ENCODE measurements at regions not wholly inside any gene's neighbourhood (a gene's known extent, or its start where the extent isn't known, plus 50 kb on each side); places are given as distances from the start of the nearest gene placed in this dataset.

GRCh38 chr13:74868049-74868448, 613.9 kb downstream of the TBC1D4 start:
- Histone ChIP-seq H3K4me1 (ENCODE audit: control insufficient read depth in 2 of 2, insufficient read depth in 2 of 2, low read length in 2 of 2) (no peaks in the 10 kb centered on the region), H3K27me3 (ENCODE audit: control insufficient read depth in 2 of 2, insufficient read depth in 1 of 2, low read length in 1 of 2) (no peaks in the 10 kb centered on the region), H3K27ac (ENCODE audit: low read depth in 1 of 2, low read length in 1 of 2) (no peak overlapping the region), H3K9me3 (ENCODE audit: control insufficient read depth in 2 of 2, insufficient read depth in 1 of 2, low read length in 1 of 2) (no peaks in the 10 kb centered on the region), H3K36me3 (ENCODE audit: control insufficient read depth in 2 of 2, insufficient read depth in 2 of 2, low read length in 1 of 2) (no peaks in the 10 kb centered on the region), H3K4me3 (ENCODE audit: low read length in 2 of 2) (no peak overlapping the region)
- no peak for DNase-seq (ENCODE audit: low read depth in 6 of 9, low spot score in 9 of 9)

GRCh38 chr13:74867460-74867859, 614.5 kb downstream of the TBC1D4 start:
- H3K27ac ChIP-seq (ENCODE audit: low read depth in 1 of 2, low read length in 1 of 2): no peak overlapping the region
- H3K9me3 ChIP-seq (ENCODE audit: control insufficient read depth in 2 of 2, insufficient read depth in 1 of 2, low read length in 1 of 2): no peaks in the 10 kb centered on the region
- no peak overlapping the region for H3K4me3 ChIP-seq (ENCODE audit: low read length in 2 of 2)
- H3K27me3 ChIP-seq (ENCODE audit: control insufficient read depth in 2 of 2, insufficient read depth in 1 of 2, low read length in 1 of 2): no peaks in the 10 kb centered on the region
- DNase-seq (ENCODE audit: low read depth in 6 of 9, low spot score in 9 of 9): no peak
- no peaks in the 10 kb centered on the region for H3K36me3 ChIP-seq (ENCODE audit: control insufficient read depth in 2 of 2, insufficient read depth in 2 of 2, low read length in 1 of 2)
- no peaks in the 10 kb centered on the region for H3K4me1 ChIP-seq (ENCODE audit: control insufficient read depth in 2 of 2, insufficient read depth in 2 of 2, low read length in 2 of 2)

- 73% methylated on average over 1 of the region's 1 CpG for WGBS
- DNase-seq (ENCODE audit: low read depth in 6 of 9, low spot score in 9 of 9): no peak
- Histone ChIP-seq H3K27ac (ENCODE audit: low read depth in 1 of 2, low read length in 1 of 2) (no peak overlapping the region), H3K4me1 (ENCODE audit: control insufficient read depth in 2 of 2, insufficient read depth in 2 of 2, low read length in 2 of 2) (no peaks in the 10 kb centered on the region), H3K27me3 (ENCODE audit: control insufficient read depth in 2 of 2, insufficient read depth in 1 of 2, low read length in 1 of 2) (no peaks in the 10 kb centered on the region), H3K9me3 (ENCODE audit: control insufficient read depth in 2 of 2, insufficient read depth in 1 of 2, low read length in 1 of 2) (no peaks in the 10 kb centered on the region), H3K4me3 (ENCODE audit: low read length in 2 of 2) (no peak overlapping the region), H3K36me3 (ENCODE audit: control insufficient read depth in 2 of 2, insufficient read depth in 2 of 2, low read length in 1 of 2) (no peaks in the 10 kb centered on the region)
These were observed 615.9 kb downstream of the TBC1D4 start for GRCh38 chr13:74866101-74866500.

GRCh38 chr13:74865656-74866055, 616.3 kb downstream of the TBC1D4 start:
- no peak for DNase-seq (ENCODE audit: low read depth in 6 of 9, low spot score in 9 of 9)
- Histone ChIP-seq H3K4me3 (ENCODE audit: low read length in 2 of 2) (no peak overlapping the region), H3K9me3 (ENCODE audit: control insufficient read depth in 2 of 2, insufficient read depth in 1 of 2, low read length in 1 of 2) (no peaks in the 10 kb centered on the region), H3K4me1 (ENCODE audit: control insufficient read depth in 2 of 2, insufficient read depth in 2 of 2, low read length in 2 of 2) (no peaks in the 10 kb centered on the region), H3K36me3 (ENCODE audit: control insufficient read depth in 2 of 2, insufficient read depth in 2 of 2, low read length in 1 of 2) (no peaks in the 10 kb centered on the region), H3K27me3 (ENCODE audit: control insufficient read depth in 2 of 2, insufficient read depth in 1 of 2, low read length in 1 of 2) (no peaks in the 10 kb centered on the region), H3K27ac (ENCODE audit: low read depth in 1 of 2, low read length in 1 of 2) (no peak overlapping the region)

- no peaks in the 10 kb centered on the region for H3K9me3 ChIP-seq (ENCODE audit: control insufficient read depth in 2 of 2, insufficient read depth in 1 of 2, low read length in 1 of 2)
- no peak overlapping the region for H3K27ac ChIP-seq (ENCODE audit: low read depth in 1 of 2, low read length in 1 of 2)
- no peak overlapping the region for H3K4me3 ChIP-seq (ENCODE audit: low read length in 2 of 2)
- WGBS: 96% methylated on average over 1 of the region's 1 CpG
- H3K27me3 ChIP-seq (ENCODE audit: control insufficient read depth in 2 of 2, insufficient read depth in 1 of 2, low read length in 1 of 2): no peaks in the 10 kb centered on the region
- H3K4me1 ChIP-seq (ENCODE audit: control insufficient read depth in 2 of 2, insufficient read depth in 2 of 2, low read length in 2 of 2): no peaks in the 10 kb centered on the region
- DNase-seq (ENCODE audit: low read depth in 6 of 9, low spot score in 9 of 9): no peak
- no peaks in the 10 kb centered on the region for H3K36me3 ChIP-seq (ENCODE audit: control insufficient read depth in 2 of 2, insufficient read depth in 2 of 2, low read length in 1 of 2)
These were observed 621.2 kb downstream of the TBC1D4 start for GRCh38 chr13:74860789-74861188.

GRCh38 chr13:74850893-74851292, 631.1 kb downstream of the TBC1D4 start:
- H3K4me1 ChIP-seq (ENCODE audit: control insufficient read depth in 2 of 2, insufficient read depth in 2 of 2, low read length in 2 of 2): no peaks in the 10 kb centered on the region
- 70% methylated on average over 2 of the region's 2 CpGs for WGBS

GRCh38 chr13:74847966-74848365, 634.0 kb downstream of the TBC1D4 start:
- no peaks in the 10 kb centered on the region for H3K4me1 ChIP-seq (ENCODE audit: control insufficient read depth in 2 of 2, insufficient read depth in 2 of 2, low read length in 2 of 2)
- 81% methylated on average over 1 of the region's 1 CpG for WGBS
- DNase-seq (ENCODE audit: low read depth in 6 of 9, low spot score in 9 of 9): no peak
- H3K27me3 ChIP-seq (ENCODE audit: control insufficient read depth in 2 of 2, insufficient read depth in 1 of 2, low read length in 1 of 2): no peaks in the 10 kb centered on the region
- no peaks in the 10 kb centered on the region for H3K9me3 ChIP-seq (ENCODE audit: control insufficient read depth in 2 of 2, insufficient read depth in 1 of 2, low read length in 1 of 2)
- no peaks in the 10 kb centered on the region for H3K36me3 ChIP-seq (ENCODE audit: control insufficient read depth in 2 of 2, insufficient read depth in 2 of 2, low read length in 1 of 2)
- no peak overlapping the region for H3K4me3 ChIP-seq (ENCODE audit: low read length in 2 of 2)
- no peak overlapping the region for H3K27ac ChIP-seq (ENCODE audit: low read depth in 1 of 2, low read length in 1 of 2)

More at GRCh38 chr13:74850893-74851292, 631.1 kb downstream of the TBC1D4 start:
- no peak overlapping the region for H3K27ac ChIP-seq (ENCODE audit: low read depth in 1 of 2, low read length in 1 of 2)
- no peak overlapping the region for H3K4me3 ChIP-seq (ENCODE audit: low read length in 2 of 2)
- H3K27me3 ChIP-seq (ENCODE audit: control insufficient read depth in 2 of 2, insufficient read depth in 1 of 2, low read length in 1 of 2): no peaks in the 10 kb centered on the region
- H3K9me3 ChIP-seq (ENCODE audit: control insufficient read depth in 2 of 2, insufficient read depth in 1 of 2, low read length in 1 of 2): no peaks in the 10 kb centered on the region
- DNase-seq (ENCODE audit: low read depth in 6 of 9, low spot score in 9 of 9): no peak
- H3K36me3 ChIP-seq (ENCODE audit: control insufficient read depth in 2 of 2, insufficient read depth in 2 of 2, low read length in 1 of 2): no peaks in the 10 kb centered on the region

GRCh38 chr13:74845806-74846205, 636.2 kb downstream of the TBC1D4 start:
- no peaks in the 10 kb centered on the region for H3K36me3 ChIP-seq (ENCODE audit: control insufficient read depth in 2 of 2, insufficient read depth in 2 of 2, low read length in 1 of 2)
- H3K27ac ChIP-seq (ENCODE audit: low read depth in 1 of 2, low read length in 1 of 2): no peak overlapping the region
- no peaks in the 10 kb centered on the region for H3K27me3 ChIP-seq (ENCODE audit: control insufficient read depth in 2 of 2, insufficient read depth in 1 of 2, low read length in 1 of 2)
- DNase-seq (ENCODE audit: low read depth in 6 of 9, low spot score in 9 of 9): no peak
- H3K9me3 ChIP-seq (ENCODE audit: control insufficient read depth in 2 of 2, insufficient read depth in 1 of 2, low read length in 1 of 2): no peaks in the 10 kb centered on the region
- no peaks in the 10 kb centered on the region for H3K4me1 ChIP-seq (ENCODE audit: control insufficient read depth in 2 of 2, insufficient read depth in 2 of 2, low read length in 2 of 2)
- no peak overlapping the region for H3K4me3 ChIP-seq (ENCODE audit: low read length in 2 of 2)

- no peak overlapping the region for H3K4me3 ChIP-seq (ENCODE audit: low read length in 2 of 2)
- DNase-seq (ENCODE audit: low read depth in 6 of 9, low spot score in 9 of 9): no peak
- H3K27ac ChIP-seq (ENCODE audit: low read depth in 1 of 2, low read length in 1 of 2): no peak overlapping the region
- no peaks in the 10 kb centered on the region for H3K4me1 ChIP-seq (ENCODE audit: control insufficient read depth in 2 of 2, insufficient read depth in 2 of 2, low read length in 2 of 2)
- WGBS: 94% methylated on average over 4 of the region's 4 CpGs
- H3K27me3 ChIP-seq (ENCODE audit: control insufficient read depth in 2 of 2, insufficient read depth in 1 of 2, low read length in 1 of 2): no peaks in the 10 kb centered on the region
- H3K9me3 ChIP-seq (ENCODE audit: control insufficient read depth in 2 of 2, insufficient read depth in 1 of 2, low read length in 1 of 2): no peaks in the 10 kb centered on the region
- no peaks in the 10 kb centered on the region for H3K36me3 ChIP-seq (ENCODE audit: control insufficient read depth in 2 of 2, insufficient read depth in 2 of 2, low read length in 1 of 2)
These were observed 640.3 kb downstream of the TBC1D4 start for GRCh38 chr13:74841651-74842050.

GRCh38 chr13:74841123-74841522, 640.8 kb downstream of the TBC1D4 start:
- Histone ChIP-seq H3K9me3 (ENCODE audit: control insufficient read depth in 2 of 2, insufficient read depth in 1 of 2, low read length in 1 of 2) (no peaks in the 10 kb centered on the region), H3K27ac (ENCODE audit: low read depth in 1 of 2, low read length in 1 of 2) (no peak overlapping the region), H3K4me3 (ENCODE audit: low read length in 2 of 2) (no peak overlapping the region), H3K4me1 (ENCODE audit: control insufficient read depth in 2 of 2, insufficient read depth in 2 of 2, low read length in 2 of 2) (no peaks in the 10 kb centered on the region), H3K36me3 (ENCODE audit: control insufficient read depth in 2 of 2, insufficient read depth in 2 of 2, low read length in 1 of 2) (no peaks in the 10 kb centered on the region), H3K27me3 (ENCODE audit: control insufficient read depth in 2 of 2, insufficient read depth in 1 of 2, low read length in 1 of 2) (no peaks in the 10 kb centered on the region)
- DNase-seq (ENCODE audit: low read depth in 6 of 9, low spot score in 9 of 9): no peak
- 94% methylated on average over 2 of the region's 2 CpGs for WGBS

Measured in thymus (tissue), 11 donors.